GM23338 (cell line): ENCODE measurements at regions not wholly inside any gene's neighbourhood (a gene's known extent, or its start where the extent isn't known, plus 50 kb on each side); places are given as distances from the start of the nearest gene placed in this dataset.

Experiments
- EZH2 ChIP-seq: fragments of 200-600 bp; sonication (generic); IDR thresholded peaks from one replicate; pipeline ENCODE4 v1.8.0; 2017; ENCODE audit warnings: antibody characterized with exemption, mild to moderate bottlenecking, low read depth; ENCODE audit not compliant: unreplicated experiment
- EZH2phosphoT487 ChIP-seq: fragments of 200-600 bp; sonication (generic); IDR thresholded peaks from one replicate; pipeline ENCODE4 v1.8.1; 2018; ENCODE audit warnings: antibody characterized with exemption; ENCODE audit not compliant: unreplicated experiment
- STAT1 ChIP-seq: IDR thresholded peaks from one replicate; pipeline ENCODE4 v1.6.1; 2016; ENCODE audit warnings: antibody characterized with exemption; ENCODE audit not compliant: unreplicated experiment
- ZNF331 ChIP-seq: fragments of 250-450 bp; sonication (Bioruptor Pico); IDR thresholded peaks from 2 replicates; pipeline ENCODE4 v1.5.0; 2020; ENCODE audit warnings: low read depth, mild to moderate bottlenecking, moderate library complexity
- ZNF462 ChIP-seq: fragments of 250-450 bp; sonication (Bioruptor Pico); IDR thresholded peaks from 2 replicates; pipeline ENCODE4 v1.5.0; 2020; ENCODE audit warnings: mild to moderate bottlenecking, moderate library complexity
- TF ChIP-seq, protein P1 (sequence below): IDR thresholded peaks from one replicate; pipeline ENCODE4 v1.6.1; 2018; ENCODE audit warnings: antibody characterized with exemption; ENCODE audit not compliant: unreplicated experiment

DNA sequence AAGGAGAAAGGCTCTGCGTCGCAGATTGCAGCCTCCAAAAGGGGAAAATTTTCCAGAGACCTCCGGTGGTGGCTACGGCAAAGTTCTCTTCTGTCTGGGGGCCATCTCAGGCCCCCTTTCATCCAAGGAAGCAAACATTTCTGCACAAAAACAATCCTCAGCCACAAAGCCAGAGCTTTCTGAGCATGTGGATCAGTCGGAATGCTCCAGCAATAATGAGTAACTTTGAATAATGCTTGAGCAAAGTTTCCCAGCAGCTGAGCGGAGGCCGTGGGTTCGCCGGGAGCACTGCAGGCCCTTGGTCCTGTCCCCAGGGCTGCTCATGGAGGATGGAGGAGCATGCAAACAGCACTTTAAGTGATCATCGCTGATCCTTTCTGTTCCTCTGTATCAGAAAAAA, 60.2 kb upstream of the UNC5A start (continued):
- no peak for TF ChIP-seq ZNF462 (CRISPR knock-in tag)
- TF ChIP-seq ZNF331 (CRISPR knock-in tag) = no peak
- no peak for TF ChIP-seq EZH2phosphoT487
- TF ChIP-seq EZH2 = no peak
- TF ChIP-seq STAT1 = no peak
- TF ChIP-seq, protein P1, sequence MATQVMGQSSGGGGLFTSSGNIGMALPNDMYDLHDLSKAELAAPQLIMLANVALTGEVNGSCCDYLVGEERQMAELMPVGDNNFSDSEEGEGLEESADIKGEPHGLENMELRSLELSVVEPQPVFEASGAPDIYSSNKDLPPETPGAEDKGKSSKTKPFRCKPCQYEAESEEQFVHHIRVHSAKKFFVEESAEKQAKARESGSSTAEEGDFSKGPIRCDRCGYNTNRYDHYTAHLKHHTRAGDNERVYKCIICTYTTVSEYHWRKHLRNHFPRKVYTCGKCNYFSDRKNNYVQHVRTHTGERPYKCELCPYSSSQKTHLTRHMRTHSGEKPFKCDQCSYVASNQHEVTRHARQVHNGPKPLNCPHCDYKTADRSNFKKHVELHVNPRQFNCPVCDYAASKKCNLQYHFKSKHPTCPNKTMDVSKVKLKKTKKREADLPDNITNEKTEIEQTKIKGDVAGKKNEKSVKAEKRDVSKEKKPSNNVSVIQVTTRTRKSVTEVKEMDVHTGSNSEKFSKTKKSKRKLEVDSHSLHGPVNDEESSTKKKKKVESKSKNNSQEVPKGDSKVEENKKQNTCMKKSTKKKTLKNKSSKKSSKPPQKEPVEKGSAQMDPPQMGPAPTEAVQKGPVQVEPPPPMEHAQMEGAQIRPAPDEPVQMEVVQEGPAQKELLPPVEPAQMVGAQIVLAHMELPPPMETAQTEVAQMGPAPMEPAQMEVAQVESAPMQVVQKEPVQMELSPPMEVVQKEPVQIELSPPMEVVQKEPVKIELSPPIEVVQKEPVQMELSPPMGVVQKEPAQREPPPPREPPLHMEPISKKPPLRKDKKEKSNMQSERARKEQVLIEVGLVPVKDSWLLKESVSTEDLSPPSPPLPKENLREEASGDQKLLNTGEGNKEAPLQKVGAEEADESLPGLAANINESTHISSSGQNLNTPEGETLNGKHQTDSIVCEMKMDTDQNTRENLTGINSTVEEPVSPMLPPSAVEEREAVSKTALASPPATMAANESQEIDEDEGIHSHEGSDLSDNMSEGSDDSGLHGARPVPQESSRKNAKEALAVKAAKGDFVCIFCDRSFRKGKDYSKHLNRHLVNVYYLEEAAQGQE = no peak
